AG08395 (cell line): ENCODE measurements at regions not wholly inside any gene's neighbourhood (a gene's known extent, or its start where the extent isn't known, plus 50 kb on each side); places are given as distances from the start of the nearest gene placed in this dataset.

Experiments
- DNase-seq: peaks from one replicate; pipeline ENCODE4 v3.0.0; 2012; ENCODE audit warnings: mixed read lengths, low spot score

- no peak for DNase-seq
Observed at GRCh38 chr15:36356466-36356865, 223.0 kb upstream of the CDIN1 start.

GRCh38 chr15:36356978-36357601, 222.3 kb upstream of the CDIN1 start:
- DNase-seq, result peak; percentile 59

- DNase-seq, result peak; percentile 77
Observed at GRCh38 chr15:36358094-36358493, 221.3 kb upstream of the CDIN1 start.

GRCh38 chr15:36358523-36358922, 220.9 kb upstream of the CDIN1 start:
- no peak for DNase-seq

- DNase-seq, result no peak
Observed at GRCh38 chr15:36359286-36359685, 220.1 kb upstream of the CDIN1 start.

GRCh38 chr15:36361351-36361870, 218.0 kb upstream of the CDIN1 start:
- DNase-seq, result no peak

GRCh38 chr15:36362509-36362915, 216.9 kb upstream of the CDIN1 start:
- DNase-seq, result peak; percentile 29

- DNase-seq, result peak; percentile 50
Observed at GRCh38 chr15:36363335-36363734, 216.1 kb upstream of the CDIN1 start.

- DNase-seq, result no peak
Observed at GRCh38 chr15:36364377-36364776, 215.0 kb upstream of the CDIN1 start.

- DNase-seq, result no peak
Observed at GRCh38 chr15:36365963-36366362, 213.5 kb upstream of the CDIN1 start.

- DNase-seq, result no peak
Observed at GRCh38 chr15:36370051-36370730, 209.2 kb upstream of the CDIN1 start.

- DNase-seq, result peak; percentile 55
Observed at GRCh38 chr15:36370731-36371112, 208.7 kb upstream of the CDIN1 start.

- no peak for DNase-seq
Observed at GRCh38 chr15:36371509-36371908, 207.9 kb upstream of the CDIN1 start.

- no peak for DNase-seq
Observed at GRCh38 chr15:36372968-36373367, 206.5 kb upstream of the CDIN1 start.

GRCh38 chr15:36373550-36373949, 205.9 kb upstream of the CDIN1 start:
- DNase-seq, result no peak

GRCh38 chr15:36389107-36389506, 190.3 kb upstream of the CDIN1 start:
- DNase-seq, result no peak

- DNase-seq, result no peak
Observed at GRCh38 chr15:36390491-36390890, 188.9 kb upstream of the CDIN1 start.

- no peak for DNase-seq
Observed at GRCh38 chr15:36392676-36393266, 186.7 kb upstream of the CDIN1 start.

- no peak for DNase-seq
Observed at GRCh38 chr15:36398212-36398611, 181.2 kb upstream of the CDIN1 start.

GRCh38 chr15:36399276-36399675, 180.2 kb upstream of the CDIN1 start:
- no peak for DNase-seq

- no peak for DNase-seq
Observed at GRCh38 chr15:36400936-36401585, 178.4 kb upstream of the CDIN1 start.

- DNase-seq, result no peak
Observed at GRCh38 chr15:36401586-36401966, 177.8 kb upstream of the CDIN1 start.

- DNase-seq, result no peak
Observed at GRCh38 chr15:36403351-36403750, 176.1 kb upstream of the CDIN1 start.
